ENCODE measurements at regions not wholly inside any gene's neighbourhood (a gene's known extent, or its start where the extent isn't known, plus 50 kb on each side); places are given as distances from the start of the nearest gene placed in this dataset.

- TF ChIP-seq EZH2 (IDR thresholded peaks at IDR 0.05; ENCODE audit: borderline replicate concordance, low read depth, low read length, severe bottlenecking) (no peak), CTCF (IDR thresholded peaks at IDR 0.05; ENCODE audit: extremely low read depth in 1 of 2, insufficient read depth in 1 of 2, low read depth in 1 of 2, low read length in 2 of 2) (no peak), MAX (IDR thresholded peaks at IDR 0.05; ENCODE audit: insufficient read depth, insufficient read length) (no peak), POLR2A (IDR thresholded peaks at IDR 0.05; ENCODE audit: low read depth, low read length) (no peak), POLR2AphosphoS5 (IDR thresholded peaks at IDR 0.05; ENCODE audit: insufficient read depth, low read depth, low read length) (no peak), JUN (IDR thresholded peaks at IDR 0.05; ENCODE audit: borderline replicate concordance, insufficient read depth, insufficient read length, low read depth) (no peak), MYC (IDR thresholded peaks at IDR 0.05; ENCODE audit: low read depth, low read length) (no peak), GATA2 (IDR thresholded peaks at IDR 0.05; ENCODE audit: insufficient read depth, insufficient read length, low read depth, low read length) (no peak)
Observed at GRCh38 chr5:117138523-117138922, 563.9 kb upstream of the SEMA6A start.
